ENCODE measurements at regions not wholly inside any gene's neighbourhood (a gene's known extent, or its start where the extent isn't known, plus 50 kb on each side); places are given as distances from the start of the nearest gene placed in this dataset.

DNA sequence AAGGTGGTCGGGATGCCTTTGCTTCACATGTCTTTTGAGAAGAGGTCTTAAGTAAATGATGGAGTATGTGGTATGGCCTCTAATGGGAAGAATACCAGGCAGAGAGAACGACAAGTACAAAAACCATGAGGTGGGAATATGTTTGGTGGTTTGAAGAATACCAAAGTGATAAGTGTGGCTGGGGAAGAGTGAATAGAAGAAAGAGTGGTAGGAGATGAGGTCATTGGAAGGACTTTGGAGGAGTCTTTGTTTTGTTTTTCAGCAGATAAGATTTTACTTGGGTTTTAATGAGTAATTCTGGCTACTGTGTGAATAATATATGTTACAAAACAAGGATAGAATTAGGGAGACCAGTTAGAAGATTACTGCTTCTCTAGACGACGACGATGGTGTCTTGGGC is 515.4 kb downstream of the RAB38 start:
- no peak for DNase-seq (ENCODE audit: low read depth, low spot score)
- Mint-ChIP-seq H3K36me3 (ENCODE audit: low read depth) (no peaks in the 10 kb centered on the region), H3K4me3 (no peak overlapping the region), H3K4me1 (no peaks in the 10 kb centered on the region), H3K27me3 (ENCODE audit: low read depth) (no peaks in the 10 kb centered on the region), H3K27ac (ENCODE audit: unreplicated experiment) (no peak overlapping the region), H3K9me3 (peaks cover 4% of the 10 kb centered on the region)
- TF ChIP-seq, protein P1, sequence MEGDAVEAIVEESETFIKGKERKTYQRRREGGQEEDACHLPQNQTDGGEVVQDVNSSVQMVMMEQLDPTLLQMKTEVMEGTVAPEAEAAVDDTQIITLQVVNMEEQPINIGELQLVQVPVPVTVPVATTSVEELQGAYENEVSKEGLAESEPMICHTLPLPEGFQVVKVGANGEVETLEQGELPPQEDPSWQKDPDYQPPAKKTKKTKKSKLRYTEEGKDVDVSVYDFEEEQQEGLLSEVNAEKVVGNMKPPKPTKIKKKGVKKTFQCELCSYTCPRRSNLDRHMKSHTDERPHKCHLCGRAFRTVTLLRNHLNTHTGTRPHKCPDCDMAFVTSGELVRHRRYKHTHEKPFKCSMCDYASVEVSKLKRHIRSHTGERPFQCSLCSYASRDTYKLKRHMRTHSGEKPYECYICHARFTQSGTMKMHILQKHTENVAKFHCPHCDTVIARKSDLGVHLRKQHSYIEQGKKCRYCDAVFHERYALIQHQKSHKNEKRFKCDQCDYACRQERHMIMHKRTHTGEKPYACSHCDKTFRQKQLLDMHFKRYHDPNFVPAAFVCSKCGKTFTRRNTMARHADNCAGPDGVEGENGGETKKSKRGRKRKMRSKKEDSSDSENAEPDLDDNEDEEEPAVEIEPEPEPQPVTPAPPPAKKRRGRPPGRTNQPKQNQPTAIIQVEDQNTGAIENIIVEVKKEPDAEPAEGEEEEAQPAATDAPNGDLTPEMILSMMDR (conservative IDR thresholded peaks at IDR 0.05) = no peak

DNA sequence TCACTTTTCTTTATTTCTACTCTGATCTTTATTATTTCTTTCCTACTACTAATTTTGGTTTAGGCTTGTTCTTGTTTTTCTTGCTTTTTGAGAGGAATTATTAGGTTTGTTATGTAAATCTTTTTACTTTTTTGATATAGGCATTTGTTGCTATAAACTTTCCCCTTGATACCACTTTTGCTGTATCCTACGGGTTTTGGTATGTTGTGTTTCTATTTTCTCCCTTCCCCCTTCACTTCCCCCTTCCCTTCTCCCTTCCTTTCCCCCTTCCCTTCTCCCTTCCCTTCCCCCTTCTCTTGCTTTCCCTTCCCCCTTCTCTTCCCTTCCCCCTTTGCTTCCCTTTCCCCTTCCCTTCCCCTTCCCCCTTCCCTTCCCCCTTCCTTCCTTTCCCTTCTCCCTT is 529.6 kb downstream of the RAB38 start:
- DNase-seq (ENCODE audit: low read depth, low spot score) = no peak
- TF ChIP-seq, protein P1 (conservative IDR thresholded peaks at IDR 0.05) = no peak
- no peaks in the 10 kb centered on the region for H3K36me3 Mint-ChIP-seq (ENCODE audit: low read depth)
- no peak overlapping the region for H3K27ac Mint-ChIP-seq (ENCODE audit: unreplicated experiment)
- no peaks in the 10 kb centered on the region for H3K27me3 Mint-ChIP-seq (ENCODE audit: low read depth)
- peaks cover 3% of the 10 kb centered on the region for H3K9me3 Mint-ChIP-seq
- H3K4me1 Mint-ChIP-seq = peaks cover 6% of the 10 kb centered on the region
- H3K4me3 Mint-ChIP-seq = no peak overlapping the region

DNA sequence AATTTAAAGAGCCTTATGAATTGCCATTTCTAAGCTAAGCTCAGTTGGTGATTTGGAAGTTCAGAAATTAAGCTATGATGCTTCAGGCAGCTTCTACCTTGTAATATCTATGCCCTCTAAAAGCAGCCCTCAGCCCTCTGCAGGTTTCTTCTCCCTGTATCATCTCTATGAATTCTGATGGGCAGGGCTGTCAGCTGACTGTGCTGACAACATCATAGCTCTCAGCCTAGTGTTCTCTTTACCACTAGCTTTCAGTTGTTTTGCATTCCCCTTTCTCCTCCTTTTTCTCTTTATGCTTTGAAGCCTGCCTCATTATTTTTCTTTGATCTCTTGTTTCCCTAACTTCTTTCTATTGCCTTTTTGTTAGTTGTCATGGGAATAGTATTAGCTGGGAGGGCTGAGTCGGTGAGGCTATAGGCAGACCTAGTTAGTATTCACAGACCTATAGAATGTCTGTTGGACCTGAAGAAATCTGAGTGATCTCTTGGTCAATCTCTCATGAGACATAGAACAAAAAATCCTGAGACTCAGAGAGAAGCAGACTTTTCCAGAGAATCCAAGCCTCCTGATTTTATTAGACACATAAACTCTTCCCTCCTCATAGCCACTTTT is 535.4 kb downstream of the RAB38 start:
- Mint-ChIP-seq H3K4me3 (peak overlapping the region; percentile 39), H3K27me3 (ENCODE audit: low read depth) (no peaks in the 10 kb centered on the region), H3K4me1 (peaks cover 29% of the 10 kb centered on the region), H3K27ac (ENCODE audit: unreplicated experiment) (peak overlapping the region; percentile 9), H3K36me3 (ENCODE audit: low read depth) (no peaks in the 10 kb centered on the region), H3K9me3 (peaks cover under 1% of the 10 kb centered on the region)
- TF ChIP-seq, protein P1 (conservative IDR thresholded peaks at IDR 0.05) = no peak
- DNase-seq (ENCODE audit: low read depth, low spot score) = no peak

DNA sequence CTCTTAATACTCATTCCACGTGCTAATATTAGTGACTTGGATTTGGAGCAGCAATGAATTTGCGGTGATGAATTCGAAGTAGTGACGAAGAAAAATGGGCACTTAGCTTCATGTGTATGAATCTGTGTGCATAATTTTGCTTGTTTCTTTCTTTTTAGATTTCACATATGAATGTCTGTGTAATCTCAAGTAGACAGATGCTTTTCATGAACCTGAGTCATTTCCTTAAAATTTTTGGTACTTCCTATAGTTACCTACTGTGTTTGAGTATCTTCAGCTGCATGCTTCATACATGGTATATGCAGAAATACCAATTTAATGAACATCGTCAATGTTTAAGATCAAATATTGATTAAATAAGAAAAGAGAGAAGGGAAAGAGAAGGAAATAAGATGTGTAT is 540.2 kb downstream of the RAB38 start:
- DNase-seq (ENCODE audit: low read depth, low spot score) = no peak
- H3K36me3 Mint-ChIP-seq (ENCODE audit: low read depth) = no peaks in the 10 kb centered on the region
- H3K27ac Mint-ChIP-seq (ENCODE audit: unreplicated experiment) = no peak overlapping the region
- TF ChIP-seq, protein P1 (conservative IDR thresholded peaks at IDR 0.05) = no peak
- H3K4me1 Mint-ChIP-seq = peaks cover 27% of the 10 kb centered on the region
- no peaks in the 10 kb centered on the region for H3K9me3 Mint-ChIP-seq
- H3K27me3 Mint-ChIP-seq (ENCODE audit: low read depth) = no peaks in the 10 kb centered on the region
- H3K4me3 Mint-ChIP-seq = no peak overlapping the region

DNA sequence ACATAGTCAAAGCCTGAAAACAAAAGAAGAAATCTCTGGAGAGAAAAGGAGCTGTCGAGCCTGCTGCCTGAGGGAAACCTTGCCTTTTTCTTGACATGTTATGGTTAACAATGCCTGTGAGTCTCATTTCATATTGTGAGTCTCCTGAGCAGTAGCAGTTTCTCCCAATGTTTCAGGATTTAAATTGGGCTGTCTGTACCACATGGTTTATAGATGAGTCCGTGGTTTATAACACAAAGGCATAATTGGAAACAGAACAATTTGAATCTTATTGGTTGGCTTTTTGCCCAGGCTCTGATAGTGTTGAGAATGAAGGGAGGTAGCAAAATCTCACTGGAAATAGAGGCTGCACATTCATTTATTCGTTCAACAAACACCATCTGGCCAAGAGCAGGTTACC is 540.9 kb downstream of the RAB38 start:
- Mint-ChIP-seq H3K4me1 (peaks cover 21% of the 10 kb centered on the region), H3K27me3 (ENCODE audit: low read depth) (no peaks in the 10 kb centered on the region), H3K4me3 (no peak overlapping the region), H3K27ac (ENCODE audit: unreplicated experiment) (no peak overlapping the region), H3K36me3 (ENCODE audit: low read depth) (peaks cover 1% of the 10 kb centered on the region), H3K9me3 (peaks cover 2% of the 10 kb centered on the region)
- no peak for DNase-seq (ENCODE audit: low read depth, low spot score)
- TF ChIP-seq, protein P1 (conservative IDR thresholded peaks at IDR 0.05) = no peak
